OCI-LY7 (cell line): ENCODE measurements at regions not wholly inside any gene's neighbourhood (a gene's known extent, or its start where the extent isn't known, plus 50 kb on each side); places are given as distances from the start of the nearest gene placed in this dataset.

Experiments used
- BruUV-seq: library from RNA; stranded (reverse); fragments of 400-500 nt; replicated peaks from 2 replicates; lab custom pipeline; 2021; lab: Mats Ljungman, UMichigan
- CTCF ChIA-PET: fragments of 300-600 bp; sonication (Branson Sonifier 250); formaldehyde crosslinking; loops from one replicate; lab custom pipeline; 2022; ENCODE audit warnings: antibody characterized with exemption; ENCODE audit not compliant: unreplicated experiment; lab: Charles Lee
- POLR2A ChIA-PET: fragments of 300-600 bp; sonication (Branson Sonifier 250); formaldehyde crosslinking; loops from one replicate; lab custom pipeline; 2022; ENCODE audit warnings: antibody characterized with exemption; lab: Charles Lee
- DNase-seq: peaks from one replicate; pipeline ENCODE4 v3.0.0-alpha.2; 2015; ENCODE audit warnings: low spot score
- H2AFZ ChIP-seq: fragments of 200-600 bp; sonication (generic), shearing (Covaris generic); 2 replicates; pipeline ENCODE4 v1.6.1; 2014; ENCODE audit warnings: mild to moderate bottlenecking, antibody characterized with exemption, low read length, moderate library complexity
- H3K27ac ChIP-seq: fragments of 200-600 bp; sonication (generic); 2 replicates; pipeline ENCODE4 v1.5.1; 2014; ENCODE audit warnings: mixed run types, low read depth, mild to moderate bottlenecking, moderate library complexity, low read length, inconsistent platforms; ENCODE audit not compliant: poor library complexity, severe bottlenecking
- H3K36me3 ChIP-seq: fragments of 200-600 bp; sonication (generic); 2 replicates; pipeline ENCODE4 v1.6.1; 2014; ENCODE audit warnings: mild to moderate bottlenecking, antibody characterized with exemption, low read length, moderate library complexity, mixed read lengths; ENCODE audit not compliant: insufficient read depth
- H3K4me1 ChIP-seq: fragments of 200-600 bp; sonication (generic); 2 replicates; pipeline ENCODE4 v1.5.1; 2014; ENCODE audit warnings: mild to moderate bottlenecking, low read length; ENCODE audit not compliant: insufficient read depth, poor library complexity, severe bottlenecking
- H3K4me2 ChIP-seq: fragments of 200-600 bp; sonication (generic); 2 replicates; pipeline ENCODE4 v1.6.1; 2014; ENCODE audit warnings: mild to moderate bottlenecking, low read length
- H3K4me3 ChIP-seq: fragments of 200-600 bp; sonication (generic); 2 replicates; pipeline ENCODE4 v1.5.1; 2014; ENCODE audit warnings: mild to moderate bottlenecking, low read depth, low read length; ENCODE audit not compliant: poor library complexity, severe bottlenecking
- H3K79me2 ChIP-seq: fragments of 200-600 bp; sonication (generic); 2 replicates; pipeline ENCODE4 v1.6.1; 2016; ENCODE audit warnings: low read depth, mild to moderate bottlenecking, low read length, moderate library complexity, mixed read lengths; ENCODE audit not compliant: insufficient read depth
- H3K9me2 ChIP-seq: fragments of 200-600 bp; sonication (generic); 2 replicates; pipeline ENCODE4 v1.6.1; 2016; ENCODE audit warnings: mild to moderate bottlenecking, low read length, mixed read lengths; ENCODE audit not compliant: insufficient read depth
- H3K9me3 ChIP-seq: fragments of 200-600 bp; sonication (generic); 2 replicates; pipeline ENCODE4 v1.6.1; 2014; ENCODE audit warnings: mild to moderate bottlenecking, mixed run types, low read length, mixed read lengths
- H4K20me1 ChIP-seq: fragments of 200-600 bp; sonication (generic); 2 replicates; pipeline ENCODE4 v1.6.1; 2014; ENCODE audit warnings: mild to moderate bottlenecking, antibody characterized with exemption, low read length, moderate library complexity, mixed read lengths; ENCODE audit not compliant: insufficient read depth
- CTCF ChIP-seq: fragments of 200-600 bp; sonication (generic); conservative IDR thresholded peaks from 2 replicates; pipeline ENCODE4 v1.5.1; 2014; ENCODE audit warnings: mild to moderate bottlenecking, antibody characterized with exemption, low read length, moderate library complexity, mixed read lengths
- EZH2phosphoT487 ChIP-seq: fragments of 200-600 bp; sonication (generic); IDR thresholded peaks from 2 replicates; pipeline ENCODE4 v1.6.1; 2018; ENCODE audit warnings: low read depth, borderline replicate concordance, mild to moderate bottlenecking, mixed run types, antibody characterized with exemption, low read length, moderate library complexity, mixed read lengths
- intact Hi-C: fragments of 100-400 bp; cut with micrococcal nuclease; formaldehyde crosslinking; loops from one replicate; pipeline ENCODE4 v1.10.0; 2022; ENCODE audit not compliant: unreplicated experiment

DNA sequence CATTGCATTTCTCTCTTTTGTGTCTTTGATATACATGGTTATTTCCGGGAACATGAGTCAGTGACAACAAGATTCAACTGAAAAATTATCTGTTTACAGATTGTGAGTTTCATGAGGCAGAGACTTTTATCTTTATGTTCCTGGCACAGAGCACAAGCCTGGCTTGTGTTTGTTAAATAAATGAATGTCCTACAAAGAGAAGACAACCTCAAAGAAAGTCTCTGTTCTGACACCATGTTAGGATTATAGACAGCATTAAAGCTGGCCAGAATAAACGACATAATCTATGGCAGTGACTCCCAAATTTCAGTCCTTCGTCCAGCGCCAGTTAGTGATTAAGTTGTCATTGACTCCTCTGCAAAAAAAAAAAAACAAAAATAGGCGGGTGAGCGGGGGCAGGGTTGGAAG, 97.4 kb upstream of the DNAJC10 start:
- intact Hi-C loops: no loop called here
- Histone ChIP-seq H3K4me1 (no peaks in the 10 kb centered on the region), H3K79me2 (no peaks in the 10 kb centered on the region), H3K4me3 (no peak overlapping the region), H3K4me2 (no peak overlapping the region), H4K20me1 (no peaks in the 10 kb centered on the region), H3K36me3 (no peaks in the 10 kb centered on the region), H3K9me3 (no peaks in the 10 kb centered on the region), H3K27ac (no peak overlapping the region), H2AFZ (no peak overlapping the region), H3K9me2 (no peaks in the 10 kb centered on the region)
- no TSS peak for BruUV-seq
- ChIA-PET CTCF (no interaction called here), POLR2A (interaction anchor here (0.5 to 0.6 kb wide), 2 partner anchors 10 to 34 kb away, joined by 3 to 4 read pairs; no protein-coding TSS in a partner anchor)
- no peak for DNase-seq
- no peak for TF ChIP-seq CTCF
- no peak for TF ChIP-seq EZH2phosphoT487

GRCh38 chr2:182619276-182619675, 96.8 kb upstream of the DNAJC10 start:
- intact Hi-C loops: no loop called here
- BruUV-seq: no TSS peak
- POLR2A ChIA-PET: interaction anchor here (0.6 kb wide), 1 partner anchor 33 kb away, joined by 3 read pairs; no protein-coding TSS in a partner anchor

More at GRCh38 chr2:182619276-182619675, 96.8 kb upstream of the DNAJC10 start:
- CTCF ChIA-PET: no interaction called here
- H3K4me3 ChIP-seq: no peak overlapping the region
- no peaks in the 10 kb centered on the region for H3K79me2 ChIP-seq
- no peak for DNase-seq
- no peaks in the 10 kb centered on the region for H3K4me1 ChIP-seq
- no peaks in the 10 kb centered on the region for H4K20me1 ChIP-seq
- no peak overlapping the region for H2AFZ ChIP-seq
- no peak overlapping the region for H3K27ac ChIP-seq
- H3K36me3 ChIP-seq: no peaks in the 10 kb centered on the region
- no peaks in the 10 kb centered on the region for H3K9me3 ChIP-seq
- TF ChIP-seq CTCF (no peak), EZH2phosphoT487 (no peak)
- H3K9me2 ChIP-seq: no peaks in the 10 kb centered on the region
- H3K4me2 ChIP-seq: no peak overlapping the region
